C4-2B (cell line): ENCODE measurements at regions not wholly inside any gene's neighbourhood (a gene's known extent, or its start where the extent isn't known, plus 50 kb on each side); places are given as distances from the start of the nearest gene placed in this dataset.

Experiments used
- CTCF ChIP-seq: fragments of 450-650 bp; conservative IDR thresholded peaks from 2 replicates; pipeline ENCODE4 v1.5.1; 2017; ENCODE audit warnings: mild to moderate bottlenecking
- ZFX ChIP-seq: fragments of 450-650 bp; IDR thresholded peaks from 2 replicates; pipeline ENCODE4 v1.6.1; 2017

GRCh38 chr7:46195934-46196333 is 274.9 kb upstream of the IGFBP3 start:
- no peak for TF ChIP-seq CTCF
- no peak for TF ChIP-seq ZFX
